ENCODE measurements at regions not wholly inside any gene's neighbourhood (a gene's known extent, or its start where the extent isn't known, plus 50 kb on each side); places are given as distances from the start of the nearest gene placed in this dataset.

- peak in 2 of 3 donors; percentile 82 to 84 for DNase-seq
- TF ChIP-seq CTCF (IDR thresholded peaks at IDR 0.05; ENCODE audit: control extremely low read depth, extremely low read depth): no peak
- H3K27me3 ChIP-seq (ENCODE audit: control insufficient read depth in 3 of 3, insufficient read depth in 3 of 3, low read length in 2 of 3): no peaks in the 10 kb centered on the region
- no peaks in the 10 kb centered on the region for H3K9me3 ChIP-seq (ENCODE audit: control insufficient read depth in 4 of 4, insufficient read depth in 3 of 4, low read length in 3 of 4)
- H3K4me3 ChIP-seq: no peak overlapping the region
- no peak overlapping the region for H3K27ac ChIP-seq (ENCODE audit: low read depth in 1 of 2, low read length in 1 of 2)
- ATAC-seq (ENCODE audit: insufficient read depth, low FRiP score): no peak
- H3K36me3 ChIP-seq (ENCODE audit: control insufficient read depth in 4 of 4, insufficient read depth in 4 of 4, low read length in 4 of 4): no peaks in the 10 kb centered on the region
- no peak overlapping the region for H3K9ac ChIP-seq (ENCODE audit: insufficient read depth in 1 of 2, low read length in 2 of 2)
- H3K4me1 ChIP-seq (ENCODE audit: control insufficient read depth in 5 of 5, insufficient read depth in 5 of 5, low read length in 5 of 5): peaks cover 1 to 94% (median 22%) of the 10 kb centered on the region in 5 donors
Measured at GRCh38 chr7:15834446-15834845, 148.0 kb upstream of the MEOX2 start.

- DNase-seq (peak; percentile 90 to 98 (median 98)), ATAC-seq (ENCODE audit: insufficient read depth, low FRiP score) (no peak)
- H3K4me3 ChIP-seq: no peak overlapping the region
- WGBS, 2 donors: 36 to 63% methylated on average over 1 of the region's 1 CpG
- no peaks in the 10 kb centered on the region for H3K36me3 ChIP-seq (ENCODE audit: control insufficient read depth in 4 of 4, insufficient read depth in 4 of 4, low read length in 4 of 4)
- peaks cover 0 to 88% (median 22%) of the 10 kb centered on the region in 5 donors for H3K4me1 ChIP-seq (ENCODE audit: control insufficient read depth in 5 of 5, insufficient read depth in 5 of 5, low read length in 5 of 5)
- TF ChIP-seq CTCF (IDR thresholded peaks at IDR 0.05; ENCODE audit: control extremely low read depth, extremely low read depth): no peak
- H3K27me3 ChIP-seq (ENCODE audit: control insufficient read depth in 3 of 3, insufficient read depth in 3 of 3, low read length in 2 of 3): no peaks in the 10 kb centered on the region
- H3K9ac ChIP-seq (ENCODE audit: insufficient read depth in 1 of 2, low read length in 2 of 2): peak overlapping the region in 1 of 2 donors; percentile 17
- H3K9me3 ChIP-seq (ENCODE audit: control insufficient read depth in 4 of 4, insufficient read depth in 3 of 4, low read length in 3 of 4): no peaks in the 10 kb centered on the region
- no peak overlapping the region for H3K27ac ChIP-seq (ENCODE audit: low read depth in 1 of 2, low read length in 1 of 2)
Measured at GRCh38 chr7:15832996-15833395, 146.5 kb upstream of the MEOX2 start.

- no peak overlapping the region for H3K9ac ChIP-seq (ENCODE audit: insufficient read depth in 1 of 2, low read length in 2 of 2)
- no peaks in the 10 kb centered on the region for H3K36me3 ChIP-seq (ENCODE audit: control insufficient read depth in 4 of 4, insufficient read depth in 4 of 4, low read length in 4 of 4)
- H3K27me3 ChIP-seq (ENCODE audit: control insufficient read depth in 3 of 3, insufficient read depth in 3 of 3, low read length in 2 of 3): no peaks in the 10 kb centered on the region
- ATAC-seq (ENCODE audit: insufficient read depth, low FRiP score) (no peak), DNase-seq (peak in 2 of 3 donors; percentile 60 to 85)
- WGBS, 2 donors: 66 to 82% methylated on average over 3 of the region's 3 CpGs
- no peak for TF ChIP-seq CTCF (IDR thresholded peaks at IDR 0.05; ENCODE audit: control extremely low read depth, extremely low read depth)
- no peak overlapping the region for H3K27ac ChIP-seq (ENCODE audit: low read depth in 1 of 2, low read length in 1 of 2)
- H3K4me3 ChIP-seq: no peak overlapping the region
- peaks cover 0 to 80% (median 19%) of the 10 kb centered on the region in 5 donors for H3K4me1 ChIP-seq (ENCODE audit: control insufficient read depth in 5 of 5, insufficient read depth in 5 of 5, low read length in 5 of 5)
- no peaks in the 10 kb centered on the region for H3K9me3 ChIP-seq (ENCODE audit: control insufficient read depth in 4 of 4, insufficient read depth in 3 of 4, low read length in 3 of 4)
Measured at GRCh38 chr7:15831606-15832005, 145.1 kb upstream of the MEOX2 start.

GRCh38 chr7:15829691-15830090 is 143.2 kb upstream of the MEOX2 start:
- 76 to 94% methylated on average over 3 of the region's 3 CpGs for WGBS, 2 donors
- Histone ChIP-seq H3K9me3 (ENCODE audit: control insufficient read depth in 4 of 4, insufficient read depth in 3 of 4, low read length in 3 of 4) (no peaks in the 10 kb centered on the region), H3K27me3 (ENCODE audit: control insufficient read depth in 3 of 3, insufficient read depth in 3 of 3, low read length in 2 of 3) (no peaks in the 10 kb centered on the region), H3K9ac (ENCODE audit: insufficient read depth in 1 of 2, low read length in 2 of 2) (no peak overlapping the region), H3K4me1 (ENCODE audit: control insufficient read depth in 5 of 5, insufficient read depth in 5 of 5, low read length in 5 of 5) (peaks cover 0 to 67% (median 18%) of the 10 kb centered on the region in 5 donors), H3K4me3 (no peak overlapping the region), H3K36me3 (ENCODE audit: control insufficient read depth in 4 of 4, insufficient read depth in 4 of 4, low read length in 4 of 4) (no peaks in the 10 kb centered on the region), H3K27ac (ENCODE audit: low read depth in 1 of 2, low read length in 1 of 2) (no peak overlapping the region)
- DNase-seq: peak; percentile 31 to 83 (median 65)
- peak; percentile 45 for ATAC-seq (ENCODE audit: insufficient read depth, low FRiP score)
- no peak for TF ChIP-seq CTCF (IDR thresholded peaks at IDR 0.05; ENCODE audit: control extremely low read depth, extremely low read depth)
